Astrocyte (in vitro differentiated cells and primary cell): ENCODE measurements at regions not wholly inside any gene's neighbourhood (a gene's known extent, or its start where the extent isn't known, plus 50 kb on each side); places are given as distances from the start of the nearest gene placed in this dataset.
A peak's percentile ranks its signal among the peaks of the same experiment; 100 is the strongest.

Experiments
- DNase-seq: peaks from one replicate; pipeline ENCODE4 v3.0.0-alpha.2; 2010; ENCODE audit warnings: low read depth
- FAIRE-seq: peaks from 2 replicates; lab custom pipeline; 2011; peaks lifted over from hg19 to GRCh38; lab: Jason Lieb, UNC
- H2AFZ ChIP-seq: 2 replicates; pipeline ENCODE4 v1.6.0; 2012; ENCODE audit warnings: low read depth, low read length, inconsistent platforms
- H3K27ac ChIP-seq: 2 replicates; pipeline ENCODE4 v1.5.1; 2011; ENCODE audit warnings: low read depth, low read length, inconsistent platforms
- H3K27me3 ChIP-seq: 2 replicates; pipeline ENCODE4 v1.6.0; 2011; ENCODE audit warnings: low read length, inconsistent platforms; ENCODE audit not compliant: insufficient read depth
- H3K36me3 ChIP-seq: 2 replicates; pipeline ENCODE4 v1.5.1; 2011; ENCODE audit warnings: low read length, inconsistent platforms; ENCODE audit not compliant: insufficient read depth
- H3K4me1 ChIP-seq: 2 replicates; pipeline ENCODE4 v1.5.1; 2011; ENCODE audit warnings: low read length, inconsistent platforms; ENCODE audit not compliant: insufficient read depth
- H3K4me2 ChIP-seq: 2 replicates; pipeline ENCODE4 v1.6.0; 2012; ENCODE audit warnings: low read length, inconsistent platforms
- H3K4me3 ChIP-seq: 2 replicates; pipeline ENCODE4 v1.5.1; 2011; ENCODE audit warnings: low read depth, mild to moderate bottlenecking, low read length, inconsistent platforms; ENCODE audit not compliant: insufficient read depth
- H3K79me2 ChIP-seq: 2 replicates; pipeline ENCODE4 v1.6.0; 2012; ENCODE audit warnings: mild to moderate bottlenecking, low read length, inconsistent platforms; ENCODE audit not compliant: insufficient read depth
- H3K9ac ChIP-seq: 2 replicates; pipeline ENCODE4 v1.6.0; 2012; ENCODE audit warnings: mild to moderate bottlenecking, low read length, inconsistent platforms
- H3K9me3 ChIP-seq: 2 replicates; pipeline ENCODE4 v1.5.1; 2012; ENCODE audit warnings: low read depth, mild to moderate bottlenecking, low read length, inconsistent platforms; ENCODE audit not compliant: insufficient read depth
- H4K20me1 ChIP-seq: 2 replicates; pipeline ENCODE4 v1.6.0; 2012; ENCODE audit warnings: low read length, inconsistent platforms; ENCODE audit not compliant: insufficient read depth
- H3K27ac Mint-ChIP-seq: one replicate; pipeline ENCODE4 v1.8.0; 2021; ENCODE audit warnings: mild to moderate bottlenecking, mixed read lengths; ENCODE audit not compliant: unreplicated experiment
- H3K27me3 Mint-ChIP-seq: one replicate; pipeline ENCODE4 v1.8.0; 2021; ENCODE audit warnings: low read depth, mixed read lengths; ENCODE audit not compliant: unreplicated experiment
- H3K36me3 Mint-ChIP-seq: one replicate; pipeline ENCODE4 v1.8.0; 2021; ENCODE audit warnings: low read depth, mixed read lengths; ENCODE audit not compliant: unreplicated experiment
- H3K4me1 Mint-ChIP-seq: one replicate; pipeline ENCODE4 v1.8.0; 2021; ENCODE audit warnings: low read depth, mixed read lengths; ENCODE audit not compliant: unreplicated experiment
- H3K4me3 Mint-ChIP-seq: one replicate; pipeline ENCODE4 v1.8.0; 2021; ENCODE audit warnings: mild to moderate bottlenecking, moderate library complexity, mixed read lengths; ENCODE audit not compliant: unreplicated experiment
- H3K9me3 Mint-ChIP-seq: one replicate; pipeline ENCODE4 v1.8.0; 2021; ENCODE audit warnings: mild to moderate bottlenecking, mixed read lengths; ENCODE audit not compliant: unreplicated experiment
- CTCF ChIP-seq: IDR thresholded peaks from 2 replicates; pipeline ENCODE4 v1.5.1; 2011; ENCODE audit warnings: low read depth, mild to moderate bottlenecking, inconsistent platforms, low read length, moderate library complexity; ENCODE audit not compliant: insufficient read depth
- EZH2 ChIP-seq: IDR thresholded peaks from 2 replicates; pipeline ENCODE4 v1.6.1; 2012; ENCODE audit warnings: mild to moderate bottlenecking, low read length, inconsistent platforms; ENCODE audit not compliant: insufficient read depth

- no peaks in the 10 kb centered on the region for H3K36me3 ChIP-seq
- H3K4me2 ChIP-seq: peak overlapping the region; percentile 0
- no peak overlapping the region for H3K27ac ChIP-seq
- no peak overlapping the region for H2AFZ ChIP-seq
- no peak overlapping the region for H3K27ac Mint-ChIP-seq
- no peaks in the 10 kb centered on the region for H3K36me3 Mint-ChIP-seq
- peaks cover 9% of the 10 kb centered on the region for H3K27me3 Mint-ChIP-seq
- no peaks in the 10 kb centered on the region for H3K4me1 Mint-ChIP-seq
- no peaks in the 10 kb centered on the region for H3K27me3 ChIP-seq
- H3K79me2 ChIP-seq: no peaks in the 10 kb centered on the region
- no peaks in the 10 kb centered on the region for H3K4me1 ChIP-seq
- peak; percentile 55 for FAIRE-seq
- H3K9ac ChIP-seq: no peak overlapping the region
- H3K9me3 ChIP-seq: no peaks in the 10 kb centered on the region
- H3K9me3 Mint-ChIP-seq: no peaks in the 10 kb centered on the region
- no peak overlapping the region for H3K4me3 ChIP-seq
- no peak overlapping the region for H3K4me3 Mint-ChIP-seq
- H4K20me1 ChIP-seq: no peaks in the 10 kb centered on the region
- TF ChIP-seq EZH2: no peak
- TF ChIP-seq CTCF: peak; percentile 83
- peak; percentile 78 for DNase-seq
Observed at GRCh38 chr5:163695830-163696578, 190.6 kb downstream of the MAT2B start.

- H3K4me1 ChIP-seq: no peaks in the 10 kb centered on the region
- no peak overlapping the region for H3K27ac Mint-ChIP-seq
- no peaks in the 10 kb centered on the region for H3K79me2 ChIP-seq
- H3K27me3 ChIP-seq: no peaks in the 10 kb centered on the region
- no peaks in the 10 kb centered on the region for H3K36me3 ChIP-seq
- peaks cover 9% of the 10 kb centered on the region for H3K27me3 Mint-ChIP-seq
- no peak overlapping the region for H2AFZ ChIP-seq
- peak overlapping the region; percentile 0 for H3K4me2 ChIP-seq
- no peaks in the 10 kb centered on the region for H3K4me1 Mint-ChIP-seq
- DNase-seq: no peak
- H3K9me3 ChIP-seq: no peaks in the 10 kb centered on the region
- no peak overlapping the region for H3K4me3 Mint-ChIP-seq
- no peak overlapping the region for H3K27ac ChIP-seq
- no peaks in the 10 kb centered on the region for H4K20me1 ChIP-seq
- FAIRE-seq: no peak
- no peaks in the 10 kb centered on the region for H3K9me3 Mint-ChIP-seq
- TF ChIP-seq EZH2 (no peak), CTCF (no peak)
- H3K4me3 ChIP-seq: no peak overlapping the region
- no peak overlapping the region for H3K9ac ChIP-seq
- no peaks in the 10 kb centered on the region for H3K36me3 Mint-ChIP-seq
Observed at GRCh38 chr5:163696579-163696887, 191.1 kb downstream of the MAT2B start.

GRCh38 chr5:163706053-163706771 is 200.8 kb downstream of the MAT2B start:
- no peak for TF ChIP-seq CTCF
- TF ChIP-seq EZH2: no peak
- Histone ChIP-seq H4K20me1 (no peaks in the 10 kb centered on the region), H3K4me1 (peaks cover 15% of the 10 kb centered on the region), H3K27me3 (no peaks in the 10 kb centered on the region), H3K4me3 (no peak overlapping the region), H3K79me2 (no peaks in the 10 kb centered on the region), H3K36me3 (no peaks in the 10 kb centered on the region), H3K4me2 (peak overlapping the region; percentile 51), H3K9me3 (no peaks in the 10 kb centered on the region), H3K9ac (peak overlapping the region; percentile 38), H3K27ac (peak overlapping the region; percentile 80), H2AFZ (peak overlapping the region; percentile 58)
- H3K4me3 Mint-ChIP-seq: no peak overlapping the region
- FAIRE-seq: peak; percentile 63
- peak; percentile 71 for DNase-seq
- H3K9me3 Mint-ChIP-seq: no peaks in the 10 kb centered on the region
- no peak overlapping the region for H3K27ac Mint-ChIP-seq
- no peaks in the 10 kb centered on the region for H3K36me3 Mint-ChIP-seq
- H3K27me3 Mint-ChIP-seq: no peaks in the 10 kb centered on the region
- H3K4me1 Mint-ChIP-seq: no peaks in the 10 kb centered on the region
